Activated B cell treated with CpG ODN at 0.5 μM for 24 hours (primary cell): ENCODE measurements at regions not wholly inside any gene's neighbourhood (a gene's known extent, or its start where the extent isn't known, plus 50 kb on each side); places are given as distances from the start of the nearest gene placed in this dataset.

ENCODE experiments used
- ATAC-seq: fragments of 200-7000 bp; cut with Tn5 transposase; one replicate; pipeline ENCODE4 v1.10.0; 2021; ENCODE audit warnings: low read depth, mild to moderate bottlenecking, moderate library complexity
- CTCF ChIA-PET: fragments of 350-600 bp; sonication (Branson Sonifier 250); formaldehyde crosslinking; loops from one replicate; lab custom pipeline; 2021; ENCODE audit warnings: antibody characterized with exemption; lab: Charles Lee
- POLR2A ChIA-PET: fragments of 350-600 bp; sonication (Branson Sonifier 250); formaldehyde crosslinking; loops from one replicate; lab custom pipeline; 2021; ENCODE audit warnings: antibody characterized with exemption; lab: Charles Lee
- DNase-seq: peaks from one replicate; pipeline ENCODE4 v3.0.0; 2022
- H3K27ac Mint-ChIP-seq: one replicate; pipeline ENCODE4 v1.8.0; 2020; ENCODE audit warnings: mixed read lengths
- H3K27me3 Mint-ChIP-seq: one replicate; pipeline ENCODE4 v1.8.0; 2021; ENCODE audit warnings: mixed read lengths
- H3K36me3 Mint-ChIP-seq: one replicate; pipeline ENCODE4 v1.8.0; 2021; ENCODE audit warnings: low read depth, mixed read lengths
- H3K4me1 Mint-ChIP-seq: one replicate; pipeline ENCODE4 v1.8.0; 2021; ENCODE audit warnings: mixed read lengths
- H3K4me3 Mint-ChIP-seq: one replicate; pipeline ENCODE4 v1.8.0; 2020; ENCODE audit warnings: mild to moderate bottlenecking, mixed read lengths
- H3K9me3 Mint-ChIP-seq: one replicate; pipeline ENCODE4 v1.8.0; 2020; ENCODE audit warnings: mixed read lengths
- CTCF ChIP-seq: fragments of 200-600 bp; IDR thresholded peaks from one replicate; pipeline ENCODE4 v1.8.0; 2022; ENCODE audit warnings: antibody characterized with exemption, mild to moderate bottlenecking
- intact Hi-C: fragments of 100-400 bp; cut with micrococcal nuclease; formaldehyde crosslinking; loops from one replicate; pipeline ENCODE4 v1.15.1; 2024

GRCh38 chr9:109704546-109704945 is 75.5 kb upstream of the PALM2AKAP2 start:
- H3K9me3 Mint-ChIP-seq, result no peaks in the 10 kb centered on the region
- DNase-seq, result no peak
- ATAC-seq, result no peak
- no peak for TF ChIP-seq CTCF
- no peak overlapping the region for H3K27ac Mint-ChIP-seq
- ChIA-PET CTCF (no interaction called here), POLR2A (no interaction called here)
- intact Hi-C loops, result no loop called here
- no peak overlapping the region for H3K4me3 Mint-ChIP-seq
- no peaks in the 10 kb centered on the region for H3K4me1 Mint-ChIP-seq
- H3K36me3 Mint-ChIP-seq, result no peaks in the 10 kb centered on the region
- peaks cover 6% of the 10 kb centered on the region for H3K27me3 Mint-ChIP-seq

- Mint-ChIP-seq H3K9me3 (no peaks in the 10 kb centered on the region), H3K27ac (no peak overlapping the region), H3K27me3 (peaks cover 6% of the 10 kb centered on the region), H3K4me3 (no peak overlapping the region), H3K36me3 (no peaks in the 10 kb centered on the region), H3K4me1 (no peaks in the 10 kb centered on the region)
- intact Hi-C loops, result no loop called here
- ATAC-seq (no peak), DNase-seq (no peak)
- no peak for TF ChIP-seq CTCF
- ChIA-PET POLR2A (no interaction called here), CTCF (no interaction called here)
Measured at GRCh38 chr9:109705515-109705914, 74.5 kb upstream of the PALM2AKAP2 start.

- H3K27ac Mint-ChIP-seq, result no peak overlapping the region
- no peak for DNase-seq
- ChIA-PET POLR2A (no interaction called here), CTCF (no interaction called here)
- ATAC-seq, result no peak
- H3K27me3 Mint-ChIP-seq, result peaks cover 11% of the 10 kb centered on the region
- no peaks in the 10 kb centered on the region for H3K36me3 Mint-ChIP-seq
- no peaks in the 10 kb centered on the region for H3K9me3 Mint-ChIP-seq
- intact Hi-C loops, result no loop called here
- H3K4me3 Mint-ChIP-seq, result no peak overlapping the region
- no peak for TF ChIP-seq CTCF
- no peaks in the 10 kb centered on the region for H3K4me1 Mint-ChIP-seq
Measured at GRCh38 chr9:109707355-109707754, 72.6 kb upstream of the PALM2AKAP2 start.

GRCh38 chr9:109708451-109708945 is 71.5 kb upstream of the PALM2AKAP2 start:
- no peak for DNase-seq
- no peak overlapping the region for H3K27ac Mint-ChIP-seq

GRCh38 chr9:109709866-109710265 is 70.1 kb upstream of the PALM2AKAP2 start:
- intact Hi-C loops, result no loop called here
- no peak for ATAC-seq
- ChIA-PET CTCF (no interaction called here), POLR2A (no interaction called here)
- DNase-seq, result no peak
- no peak overlapping the region for H3K27ac Mint-ChIP-seq
- TF ChIP-seq CTCF, result no peak
- H3K27me3 Mint-ChIP-seq, result peaks cover 11% of the 10 kb centered on the region
- no peak overlapping the region for H3K4me3 Mint-ChIP-seq
- no peaks in the 10 kb centered on the region for H3K4me1 Mint-ChIP-seq
- H3K36me3 Mint-ChIP-seq, result no peaks in the 10 kb centered on the region
- H3K9me3 Mint-ChIP-seq, result no peaks in the 10 kb centered on the region

More at GRCh38 chr9:109708451-109708945, 71.5 kb upstream of the PALM2AKAP2 start:
- ChIA-PET CTCF (no interaction called here), POLR2A (no interaction called here)
- intact Hi-C loops, result no loop called here
- no peak overlapping the region for H3K4me3 Mint-ChIP-seq
- ATAC-seq, result no peak
- no peaks in the 10 kb centered on the region for H3K4me1 Mint-ChIP-seq
- no peaks in the 10 kb centered on the region for H3K36me3 Mint-ChIP-seq
- TF ChIP-seq CTCF, result no peak
- no peaks in the 10 kb centered on the region for H3K9me3 Mint-ChIP-seq
- H3K27me3 Mint-ChIP-seq, result peaks cover 11% of the 10 kb centered on the region
